Hindlimb muscle (tissue), 1 donor: ENCODE measurements at regions not wholly inside any gene's neighbourhood (a gene's known extent, or its start where the extent isn't known, plus 50 kb on each side); places are given as distances from the start of the nearest gene placed in this dataset.

Experiments used
- DNase-seq: peaks from one replicate; pipeline ENCODE4 v3.0.0-alpha.2; 2013

DNA sequence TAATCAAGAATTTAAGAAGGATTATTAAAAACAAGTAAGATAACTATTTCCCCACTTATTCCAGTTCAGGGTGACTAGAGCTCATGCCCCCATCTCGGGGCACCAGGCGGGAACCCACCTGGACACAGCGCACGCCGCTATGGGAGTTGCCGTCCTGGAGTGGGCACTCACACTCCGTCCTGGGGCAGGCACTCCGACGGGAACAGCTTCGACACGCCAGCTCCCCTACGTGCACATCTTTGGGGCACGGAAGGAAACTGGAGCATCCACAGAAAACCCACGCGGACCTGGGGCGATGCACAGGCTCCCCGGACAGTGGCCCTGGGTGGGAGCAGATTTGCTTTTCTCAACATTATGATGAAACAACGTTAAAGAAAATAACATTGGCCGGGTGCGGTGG is 52.0 kb upstream of the GATA5 start:
- DNase-seq = no peak

DNA sequence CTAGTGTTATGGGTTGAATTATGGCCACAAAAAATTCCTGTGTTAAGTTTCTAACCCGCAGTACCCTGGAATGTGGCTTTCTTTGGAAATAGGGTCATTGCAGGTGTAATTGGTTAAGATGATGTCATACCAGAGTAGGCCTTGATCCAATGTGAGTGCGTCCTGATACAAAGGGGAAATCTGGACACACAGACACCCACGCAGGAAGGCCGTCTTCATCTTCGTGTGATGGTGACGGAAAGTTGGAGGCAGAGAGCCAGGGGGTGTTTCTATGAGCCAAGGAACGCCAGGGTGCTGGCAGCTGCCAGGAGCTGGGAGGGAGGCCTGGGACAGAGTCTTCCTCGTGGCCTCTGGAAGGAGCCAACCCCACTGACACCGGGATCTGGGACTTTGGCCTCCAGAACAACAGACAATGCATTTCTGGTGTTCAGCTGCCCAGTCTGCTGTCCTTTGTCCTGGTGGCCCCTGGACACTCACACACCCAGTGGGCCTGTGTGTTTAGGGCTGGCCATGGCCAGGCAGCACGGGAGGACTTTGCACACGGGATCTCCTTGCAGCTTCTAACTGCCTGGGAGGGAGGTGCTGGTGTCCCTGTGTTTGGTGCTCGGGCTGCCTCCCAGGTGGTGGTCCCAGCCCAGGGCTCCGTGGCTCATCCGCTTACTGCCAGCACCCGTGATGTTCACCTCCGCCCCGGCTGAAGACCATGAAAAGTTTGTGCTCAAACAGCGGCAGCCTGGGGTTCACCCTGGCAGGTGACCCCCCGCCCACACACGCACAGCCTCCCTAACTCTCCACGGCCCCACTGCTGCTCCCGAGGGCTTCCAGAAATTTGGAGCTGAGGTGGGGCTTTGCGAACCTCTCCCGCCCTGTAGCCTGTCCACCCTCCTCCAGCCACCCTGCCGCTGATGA is 53.4 kb upstream of the GATA5 start:
- DNase-seq = no peak

- DNase-seq = no peak
Measured at GRCh38 chr20:62529896-62530642, 54.3 kb upstream of the GATA5 start.

- no peak for DNase-seq
Measured at GRCh38 chr20:62530643-62531032, 54.8 kb upstream of the GATA5 start.

GRCh38 chr20:62531046-62531838 is 55.4 kb upstream of the GATA5 start:
- DNase-seq = no peak

GRCh38 chr20:62532921-62533320 is 57.1 kb upstream of the GATA5 start:
- DNase-seq = no peak

DNA sequence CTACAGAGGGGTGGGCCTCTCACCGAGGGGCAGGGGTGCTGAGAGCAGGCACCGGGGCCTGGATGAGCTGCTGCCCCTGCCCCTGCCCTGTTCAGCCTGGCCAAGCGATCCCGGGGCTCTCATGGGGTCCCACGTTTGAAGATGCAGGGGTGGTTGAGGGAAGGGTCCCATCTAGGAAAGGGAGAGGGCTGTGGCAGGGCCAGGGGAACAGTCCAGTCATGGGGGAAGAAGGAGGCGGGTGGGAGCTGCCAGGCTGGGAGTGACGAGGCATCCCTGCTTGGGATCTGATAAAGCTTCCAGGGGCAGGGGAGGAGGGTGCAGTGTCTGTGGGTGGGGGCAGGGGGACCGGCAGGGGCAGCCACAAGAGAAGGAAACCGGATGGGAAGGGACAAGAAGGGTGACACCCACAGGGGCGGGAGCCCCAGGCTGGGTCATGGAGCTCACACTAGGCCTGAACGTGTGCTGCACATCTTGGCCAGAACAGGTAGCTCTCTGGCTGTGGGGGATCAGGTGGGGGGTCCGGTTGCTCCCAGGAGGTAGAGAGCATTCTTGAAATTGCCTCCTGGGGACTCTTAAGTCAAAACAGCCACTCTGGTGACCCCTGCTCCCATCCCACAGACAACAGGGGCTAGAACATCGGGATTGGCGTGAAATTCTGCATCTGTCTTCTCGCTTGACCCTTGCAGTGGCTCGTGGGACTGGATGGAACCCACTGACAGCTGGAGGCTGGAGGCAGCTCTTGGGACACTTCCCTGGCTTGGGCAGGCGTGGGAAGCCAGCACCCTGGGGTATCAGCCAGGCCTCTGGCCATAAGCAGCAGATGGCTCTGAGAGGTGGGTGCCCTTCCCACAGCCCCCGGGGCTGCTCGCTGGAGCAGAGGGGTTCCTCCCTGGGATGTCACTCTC is 58.0 kb upstream of the GATA5 start:
- DNase-seq = no peak

DNA sequence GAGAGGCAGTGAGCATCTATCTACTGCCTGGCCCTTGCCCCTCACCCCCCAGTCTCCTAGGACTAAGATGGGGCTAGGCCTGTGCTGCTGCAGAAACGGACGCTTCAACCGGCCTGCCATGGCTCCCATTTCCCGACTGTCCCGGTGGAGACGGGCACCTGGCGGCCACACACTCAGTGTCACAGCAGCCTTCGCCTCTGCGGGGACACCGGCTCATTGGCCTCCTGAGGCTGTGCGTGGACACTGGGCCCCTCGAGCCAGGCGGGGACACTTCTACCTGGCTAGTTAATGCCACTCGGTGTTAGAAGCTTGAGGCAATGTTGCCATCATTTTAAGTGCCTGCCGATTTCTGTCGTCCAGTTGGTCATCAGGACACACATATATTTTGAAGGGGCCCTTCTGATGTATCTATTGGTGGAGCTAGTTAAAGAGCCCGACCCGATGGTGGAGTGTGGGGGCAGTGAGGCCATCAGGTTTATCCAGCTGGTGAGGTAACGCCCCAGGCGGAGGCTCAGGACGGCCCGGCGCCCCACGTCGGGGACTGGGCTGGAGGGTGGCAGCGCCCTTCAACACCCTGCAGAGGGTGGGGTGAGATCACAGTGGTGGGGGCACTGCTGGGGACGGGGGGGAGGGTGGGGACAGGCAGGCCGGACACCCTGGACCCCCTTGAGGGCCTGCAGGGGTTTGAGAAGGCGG is 58.9 kb upstream of the GATA5 start:
- no peak for DNase-seq

DNA sequence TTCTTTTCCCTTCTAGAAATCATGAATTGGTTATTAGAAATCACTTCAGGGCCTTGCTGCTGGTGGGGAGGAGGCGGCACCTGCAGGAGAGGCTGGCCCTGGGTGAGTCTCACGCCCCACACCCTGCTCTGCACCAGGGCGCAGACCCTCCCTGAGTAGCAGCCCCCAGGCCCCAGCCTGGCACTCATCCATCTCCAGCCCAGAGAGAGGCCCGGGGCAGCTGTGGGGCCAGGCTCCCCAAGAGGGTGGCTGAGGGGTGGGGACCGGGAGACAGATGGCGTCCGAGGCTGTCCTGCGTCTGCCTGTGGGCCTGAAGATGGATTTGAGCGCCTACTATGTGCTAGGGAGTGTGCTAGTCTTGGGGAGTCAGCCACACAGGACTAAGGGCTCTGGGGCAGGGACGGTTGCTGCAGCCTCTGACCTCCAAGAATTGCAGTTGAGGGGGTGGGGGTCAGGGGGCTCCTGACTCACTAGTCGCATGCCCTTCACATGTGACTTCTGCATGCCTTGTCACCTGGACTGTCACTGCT is 59.6 kb upstream of the GATA5 start:
- DNase-seq = no peak

DNA sequence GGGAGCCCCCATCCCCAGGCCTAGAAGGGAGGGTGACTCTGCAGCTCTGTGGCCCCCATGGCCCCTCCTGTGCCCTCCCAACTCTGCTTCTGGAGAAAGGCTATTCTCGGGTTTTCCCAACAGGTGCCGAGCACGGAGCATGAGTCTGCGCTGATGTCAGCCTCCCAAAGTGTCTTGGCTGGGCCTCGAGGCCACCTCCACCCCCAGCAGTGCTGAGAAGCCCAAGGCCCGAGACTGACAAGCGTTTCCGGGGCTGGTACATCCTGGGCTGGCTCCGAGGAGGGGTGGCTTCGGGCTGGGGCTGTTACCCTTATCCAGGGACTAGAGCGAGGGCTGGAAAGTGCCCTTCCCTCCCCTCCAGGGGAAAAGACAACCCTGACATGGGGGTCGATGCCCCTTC is 60.2 kb upstream of the GATA5 start:
- no peak for DNase-seq

DNA sequence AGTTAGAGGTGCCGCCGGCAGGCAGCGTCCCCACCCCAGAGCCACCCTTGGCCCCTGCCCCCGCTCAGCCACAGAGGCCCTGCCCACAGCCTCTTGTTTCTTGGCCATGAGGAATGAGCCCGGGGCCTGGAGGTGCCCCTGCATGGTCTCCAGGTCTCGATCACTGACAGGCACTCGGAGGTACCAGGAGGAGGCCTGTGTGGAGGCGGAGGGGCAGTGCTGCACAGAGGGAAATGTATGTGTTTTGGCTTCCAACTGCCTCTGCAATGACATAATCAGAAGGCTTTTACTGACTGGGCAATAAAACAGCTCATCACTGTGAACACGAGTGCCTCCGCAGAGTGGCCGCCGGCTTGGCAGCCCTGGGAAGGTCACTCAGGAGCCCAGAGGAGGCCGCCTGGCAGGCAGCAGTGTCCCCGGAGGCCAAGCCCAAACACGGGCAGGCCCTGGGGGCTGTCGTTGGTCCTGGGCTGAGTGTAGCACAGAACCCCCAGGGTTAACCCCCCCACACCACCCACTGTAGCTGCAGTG is 61.1 kb upstream of the GATA5 start:
- no peak for DNase-seq

- no peak for DNase-seq
Measured at GRCh38 chr20:62537649-62538292, 62.0 kb upstream of the GATA5 start.

DNA sequence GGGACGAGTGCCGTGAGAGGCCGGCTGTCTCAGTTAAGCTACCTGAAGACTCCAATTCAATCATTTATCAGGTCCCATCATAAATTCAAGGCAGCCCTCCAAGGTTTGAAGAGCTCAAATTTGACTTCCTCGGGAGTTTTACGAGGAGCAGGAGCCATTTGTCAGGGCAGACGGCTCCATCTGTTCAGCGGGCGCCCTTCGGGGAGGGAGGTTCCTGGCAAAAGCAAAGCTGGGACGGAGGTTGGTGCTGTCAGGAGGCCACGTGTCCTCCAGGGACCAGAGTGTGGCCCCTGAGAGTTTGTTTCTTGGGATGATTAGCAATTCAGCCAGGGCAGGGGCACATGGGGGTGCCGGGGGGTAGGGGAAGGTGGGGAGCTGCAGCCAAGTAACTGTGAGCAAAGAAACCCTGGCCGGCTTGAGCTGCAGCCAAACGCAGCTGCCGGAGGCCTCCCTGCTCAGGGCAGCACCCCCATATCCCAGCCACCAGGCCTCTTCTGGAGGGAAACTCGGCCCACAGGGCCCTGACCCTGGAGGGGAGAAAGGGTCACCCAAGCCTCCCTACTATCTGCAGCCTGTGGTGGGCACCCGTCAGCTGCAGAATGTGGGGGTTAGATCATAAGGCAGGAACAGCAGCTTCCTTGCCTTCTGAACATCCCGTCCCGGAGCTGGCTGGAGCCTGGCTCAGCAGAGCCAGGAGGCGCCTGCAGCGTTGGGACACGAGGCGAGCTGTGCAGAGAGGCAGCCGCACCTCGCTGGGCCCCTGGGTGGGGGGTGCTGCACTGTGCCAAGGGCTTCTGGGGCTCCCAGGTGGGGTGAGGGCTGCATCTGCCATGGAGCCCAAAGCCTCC is 63.6 kb upstream of the GATA5 start:
- DNase-seq = no peak

- DNase-seq = no peak
Measured at GRCh38 chr20:62540504-62540903, 64.7 kb upstream of the GATA5 start.

DNA sequence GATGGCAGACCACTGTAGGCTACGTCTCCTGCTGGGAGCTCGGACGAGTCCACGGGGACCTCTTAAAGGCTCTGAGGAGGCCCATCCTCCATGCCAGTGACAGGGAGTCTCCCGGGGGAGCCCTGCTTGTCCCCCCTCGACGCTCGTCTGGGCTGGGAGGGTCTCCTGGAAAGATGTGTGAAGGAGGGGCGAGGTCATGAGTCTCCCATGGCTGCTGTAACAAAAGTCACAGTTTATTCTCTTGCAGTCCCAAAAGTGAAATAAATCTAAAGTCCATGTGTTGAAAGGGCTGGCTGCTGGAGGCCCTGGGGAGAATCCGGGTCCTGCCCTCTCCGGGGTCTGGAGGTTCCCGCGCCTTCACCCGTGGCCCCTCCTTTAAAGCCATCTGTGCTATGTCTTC is 67.1 kb upstream of the GATA5 start:
- DNase-seq = no peak

DNA sequence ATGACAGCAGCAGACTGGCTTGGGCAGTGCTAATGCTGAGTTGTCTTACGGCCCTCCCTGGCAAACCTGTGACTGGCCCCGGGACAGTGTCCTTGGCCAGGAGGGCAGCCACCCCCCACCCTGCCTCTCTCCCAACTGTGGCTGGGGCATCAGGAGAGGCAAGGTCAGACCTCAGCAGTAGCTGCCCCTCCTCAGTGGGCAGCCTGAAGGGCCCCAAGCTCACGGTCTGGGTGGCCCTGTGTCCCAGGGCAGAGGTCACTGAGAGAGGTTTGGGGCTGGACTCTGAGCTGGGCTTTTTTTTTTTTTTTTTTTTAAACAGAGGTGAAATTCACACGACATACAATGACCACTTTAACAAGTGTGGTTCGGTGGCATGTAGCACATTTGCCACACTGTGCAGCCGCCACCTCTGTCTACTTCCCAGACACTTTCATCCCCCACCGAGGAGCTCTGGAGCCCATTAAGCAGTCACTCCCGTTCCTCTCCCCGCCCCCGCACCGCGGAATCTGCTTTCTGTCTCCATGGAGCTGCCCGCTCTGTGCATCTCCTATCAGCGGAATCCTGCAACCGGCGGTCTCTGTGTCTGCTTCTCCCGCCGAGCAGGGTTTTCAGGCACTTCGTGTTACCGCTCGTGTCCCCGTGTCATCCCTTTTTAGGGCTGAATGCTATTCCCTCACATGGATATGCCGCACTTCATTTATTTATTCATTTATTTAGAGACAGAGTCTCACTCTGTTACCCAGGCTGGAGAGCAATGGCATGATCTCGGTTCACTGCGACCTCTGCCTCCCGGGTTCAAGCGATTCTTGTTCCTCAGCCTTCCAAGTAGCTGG is 67.9 kb upstream of the GATA5 start:
- no peak for DNase-seq

GRCh38 chr20:62544505-62545055 is 68.8 kb upstream of the GATA5 start:
- DNase-seq = no peak

- no peak for DNase-seq
Measured at GRCh38 chr20:62545271-62545670, 69.5 kb upstream of the GATA5 start.
